Liver (tissue), 3 donors: ENCODE measurements at regions not wholly inside any gene's neighbourhood (a gene's known extent, or its start where the extent isn't known, plus 50 kb on each side); places are given as distances from the start of the nearest gene placed in this dataset.

ENCODE experiments used
- CTCF ChIP-seq: fragments of 150-350 bp; IDR thresholded peaks from 2 replicates; pipeline ENCODE4 v1.5.1; 2017; ENCODE audit warnings: improper control_type of control experiment, low read depth, low read length; ENCODE audit not compliant: missing input control
- JUND ChIP-seq, 2 donors: IDR thresholded peaks; 2 replicates each; pipeline ENCODE4 v1.6.1; 2016; ENCODE audit warnings: antibody characterized with exemption in 2 of 2
- RXRA ChIP-seq, 2 donors: IDR thresholded peaks; 2 replicates each; pipeline ENCODE4 v1.6.1; 2017 to 2018; ENCODE audit warnings: antibody characterized with exemption in 2 of 2, mild to moderate bottlenecking in 1 of 2
- YY1 ChIP-seq: IDR thresholded peaks from 2 replicates; pipeline ENCODE4 v1.6.1; 2016; ENCODE audit warnings: antibody characterized with exemption, mild to moderate bottlenecking
- TF ChIP-seq, protein P1 (sequence below): IDR thresholded peaks from 2 replicates; pipeline ENCODE4 v1.6.1; 2016; ENCODE audit warnings: antibody characterized with exemption, mild to moderate bottlenecking
- donor health status: healthy.
- donor health status: healthy.

DNA sequence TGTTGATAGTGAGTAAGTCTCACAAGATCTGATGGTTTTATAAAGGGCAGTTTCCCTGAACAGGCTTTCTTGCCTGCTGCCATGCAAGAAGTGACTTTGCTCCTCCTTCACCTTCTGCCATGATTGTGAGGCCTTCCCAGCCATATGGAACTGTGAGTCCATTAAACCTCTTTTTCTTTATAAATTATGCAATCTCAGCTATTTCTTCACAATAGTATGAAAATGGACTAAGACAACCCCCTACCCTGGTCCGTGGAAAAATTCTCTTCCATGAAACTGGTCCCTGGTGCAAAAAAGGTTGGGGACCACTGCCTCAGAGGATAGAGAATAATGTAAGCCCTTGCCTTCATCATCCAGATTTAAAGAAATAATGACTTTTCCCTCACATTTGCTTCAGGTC, 861.3 kb downstream of the QKI start:
- no peak for TF ChIP-seq YY1
- no peak for TF ChIP-seq CTCF
- no peak for TF ChIP-seq JUND (IDR thresholded peaks at IDR 0.05)
- TF ChIP-seq RXRA (IDR thresholded peaks at IDR 0.05): no peak
- TF ChIP-seq, protein P1, sequence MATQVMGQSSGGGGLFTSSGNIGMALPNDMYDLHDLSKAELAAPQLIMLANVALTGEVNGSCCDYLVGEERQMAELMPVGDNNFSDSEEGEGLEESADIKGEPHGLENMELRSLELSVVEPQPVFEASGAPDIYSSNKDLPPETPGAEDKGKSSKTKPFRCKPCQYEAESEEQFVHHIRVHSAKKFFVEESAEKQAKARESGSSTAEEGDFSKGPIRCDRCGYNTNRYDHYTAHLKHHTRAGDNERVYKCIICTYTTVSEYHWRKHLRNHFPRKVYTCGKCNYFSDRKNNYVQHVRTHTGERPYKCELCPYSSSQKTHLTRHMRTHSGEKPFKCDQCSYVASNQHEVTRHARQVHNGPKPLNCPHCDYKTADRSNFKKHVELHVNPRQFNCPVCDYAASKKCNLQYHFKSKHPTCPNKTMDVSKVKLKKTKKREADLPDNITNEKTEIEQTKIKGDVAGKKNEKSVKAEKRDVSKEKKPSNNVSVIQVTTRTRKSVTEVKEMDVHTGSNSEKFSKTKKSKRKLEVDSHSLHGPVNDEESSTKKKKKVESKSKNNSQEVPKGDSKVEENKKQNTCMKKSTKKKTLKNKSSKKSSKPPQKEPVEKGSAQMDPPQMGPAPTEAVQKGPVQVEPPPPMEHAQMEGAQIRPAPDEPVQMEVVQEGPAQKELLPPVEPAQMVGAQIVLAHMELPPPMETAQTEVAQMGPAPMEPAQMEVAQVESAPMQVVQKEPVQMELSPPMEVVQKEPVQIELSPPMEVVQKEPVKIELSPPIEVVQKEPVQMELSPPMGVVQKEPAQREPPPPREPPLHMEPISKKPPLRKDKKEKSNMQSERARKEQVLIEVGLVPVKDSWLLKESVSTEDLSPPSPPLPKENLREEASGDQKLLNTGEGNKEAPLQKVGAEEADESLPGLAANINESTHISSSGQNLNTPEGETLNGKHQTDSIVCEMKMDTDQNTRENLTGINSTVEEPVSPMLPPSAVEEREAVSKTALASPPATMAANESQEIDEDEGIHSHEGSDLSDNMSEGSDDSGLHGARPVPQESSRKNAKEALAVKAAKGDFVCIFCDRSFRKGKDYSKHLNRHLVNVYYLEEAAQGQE: no peak
